GM12878 (cell line): ENCODE measurements at regions not wholly inside any gene's neighbourhood (a gene's known extent, or its start where the extent isn't known, plus 50 kb on each side); places are given as distances from the start of the nearest gene placed in this dataset.

Experiments used
- EZH2 ChIP-seq: IDR thresholded peaks from 2 replicates; pipeline ENCODE4 v1.6.1; 2012; ENCODE audit warnings: low read depth, mild to moderate bottlenecking, control low read depth, inconsistent platforms, low read length, borderline replicate concordance; ENCODE audit not compliant: control insufficient read depth
- MYC ChIP-seq: IDR thresholded peaks from 2 replicates; pipeline ENCODE4 v1.6.1; 2011; ENCODE audit warnings: mild to moderate bottlenecking, low read length, moderate library complexity, inconsistent platforms; ENCODE audit not compliant: insufficient read depth, insufficient replicate concordance, insufficient read length, severe bottlenecking
- SP1 ChIP-seq: IDR thresholded peaks from one replicate; pipeline ENCODE4 v1.6.1; 2011; ENCODE audit warnings: low read depth, low read length
- SUZ12 ChIP-seq: fragments of 200-600 bp; sonication (generic); IDR thresholded peaks from one replicate; pipeline ENCODE4 v1.6.1; 2018; ENCODE audit warnings: antibody characterized with exemption, mild to moderate bottlenecking; ENCODE audit not compliant: unreplicated experiment
- TCF7 ChIP-seq: IDR thresholded peaks from 2 replicates; pipeline ENCODE4 v1.6.1; 2014; ENCODE audit warnings: antibody characterized with exemption, borderline replicate concordance
- TF ChIP-seq, protein P1 (sequence below), 3 experiments: IDR thresholded peaks in 2 of 3; conservative IDR thresholded peaks in 1 of 3; 2 replicates each; pipeline ENCODE4 v1.5.1; 2011; ENCODE audit warnings: low read depth in 3 of 3, low read length in 3 of 3, mild to moderate bottlenecking in 3 of 3, control low read depth in 2 of 3, moderate library complexity in 2 of 3, inconsistent platforms in 1 of 3, mixed read lengths in 1 of 3; ENCODE audit not compliant: control insufficient read depth in 2 of 3, insufficient read depth in 1 of 3; ENCODE audit errors: extremely low read depth in 1 of 3
- TF ChIP-seq, protein P2 (sequence below): IDR thresholded peaks from 2 replicates; pipeline ENCODE4 v1.6.1; 2012; ENCODE audit warnings: mild to moderate bottlenecking, low read depth, low read length

DNA sequence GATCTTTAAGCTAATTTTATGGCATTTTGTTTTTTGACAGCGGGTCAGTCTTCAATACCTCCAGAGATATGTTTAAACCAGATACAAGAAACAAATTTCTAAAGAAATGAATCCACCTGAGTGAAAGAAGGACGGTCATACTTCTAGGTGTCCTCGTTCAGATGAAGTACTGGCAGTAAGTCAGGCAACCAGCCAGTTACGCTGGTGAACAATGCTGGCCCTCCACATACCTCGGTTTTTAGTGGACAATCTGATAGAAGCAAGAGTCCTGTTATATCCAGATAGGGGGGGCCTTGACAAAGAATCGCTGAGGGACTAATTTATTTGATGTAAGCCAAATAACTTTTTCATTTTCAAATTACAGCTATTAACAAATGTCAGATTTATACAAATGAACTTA is 266.4 kb upstream of the KLF14 start:
- no peak for TF ChIP-seq TCF7
- TF ChIP-seq, protein P1, sequence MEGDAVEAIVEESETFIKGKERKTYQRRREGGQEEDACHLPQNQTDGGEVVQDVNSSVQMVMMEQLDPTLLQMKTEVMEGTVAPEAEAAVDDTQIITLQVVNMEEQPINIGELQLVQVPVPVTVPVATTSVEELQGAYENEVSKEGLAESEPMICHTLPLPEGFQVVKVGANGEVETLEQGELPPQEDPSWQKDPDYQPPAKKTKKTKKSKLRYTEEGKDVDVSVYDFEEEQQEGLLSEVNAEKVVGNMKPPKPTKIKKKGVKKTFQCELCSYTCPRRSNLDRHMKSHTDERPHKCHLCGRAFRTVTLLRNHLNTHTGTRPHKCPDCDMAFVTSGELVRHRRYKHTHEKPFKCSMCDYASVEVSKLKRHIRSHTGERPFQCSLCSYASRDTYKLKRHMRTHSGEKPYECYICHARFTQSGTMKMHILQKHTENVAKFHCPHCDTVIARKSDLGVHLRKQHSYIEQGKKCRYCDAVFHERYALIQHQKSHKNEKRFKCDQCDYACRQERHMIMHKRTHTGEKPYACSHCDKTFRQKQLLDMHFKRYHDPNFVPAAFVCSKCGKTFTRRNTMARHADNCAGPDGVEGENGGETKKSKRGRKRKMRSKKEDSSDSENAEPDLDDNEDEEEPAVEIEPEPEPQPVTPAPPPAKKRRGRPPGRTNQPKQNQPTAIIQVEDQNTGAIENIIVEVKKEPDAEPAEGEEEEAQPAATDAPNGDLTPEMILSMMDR (IDR thresholded peaks at IDR 0.05 in 2 of 3, conservative IDR thresholded peaks at IDR 0.05 in 1 of 3; ENCODE audit: control insufficient read depth in 2 of 3, extremely low read depth in 1 of 3, insufficient read depth in 1 of 3, low read depth in 3 of 3, low read length in 3 of 3) = no peak
- TF ChIP-seq SP1 = no peak
- TF ChIP-seq EZH2 = no peak
- TF ChIP-seq SUZ12 = no peak
- no peak for TF ChIP-seq MYC
- TF ChIP-seq, protein P2, sequence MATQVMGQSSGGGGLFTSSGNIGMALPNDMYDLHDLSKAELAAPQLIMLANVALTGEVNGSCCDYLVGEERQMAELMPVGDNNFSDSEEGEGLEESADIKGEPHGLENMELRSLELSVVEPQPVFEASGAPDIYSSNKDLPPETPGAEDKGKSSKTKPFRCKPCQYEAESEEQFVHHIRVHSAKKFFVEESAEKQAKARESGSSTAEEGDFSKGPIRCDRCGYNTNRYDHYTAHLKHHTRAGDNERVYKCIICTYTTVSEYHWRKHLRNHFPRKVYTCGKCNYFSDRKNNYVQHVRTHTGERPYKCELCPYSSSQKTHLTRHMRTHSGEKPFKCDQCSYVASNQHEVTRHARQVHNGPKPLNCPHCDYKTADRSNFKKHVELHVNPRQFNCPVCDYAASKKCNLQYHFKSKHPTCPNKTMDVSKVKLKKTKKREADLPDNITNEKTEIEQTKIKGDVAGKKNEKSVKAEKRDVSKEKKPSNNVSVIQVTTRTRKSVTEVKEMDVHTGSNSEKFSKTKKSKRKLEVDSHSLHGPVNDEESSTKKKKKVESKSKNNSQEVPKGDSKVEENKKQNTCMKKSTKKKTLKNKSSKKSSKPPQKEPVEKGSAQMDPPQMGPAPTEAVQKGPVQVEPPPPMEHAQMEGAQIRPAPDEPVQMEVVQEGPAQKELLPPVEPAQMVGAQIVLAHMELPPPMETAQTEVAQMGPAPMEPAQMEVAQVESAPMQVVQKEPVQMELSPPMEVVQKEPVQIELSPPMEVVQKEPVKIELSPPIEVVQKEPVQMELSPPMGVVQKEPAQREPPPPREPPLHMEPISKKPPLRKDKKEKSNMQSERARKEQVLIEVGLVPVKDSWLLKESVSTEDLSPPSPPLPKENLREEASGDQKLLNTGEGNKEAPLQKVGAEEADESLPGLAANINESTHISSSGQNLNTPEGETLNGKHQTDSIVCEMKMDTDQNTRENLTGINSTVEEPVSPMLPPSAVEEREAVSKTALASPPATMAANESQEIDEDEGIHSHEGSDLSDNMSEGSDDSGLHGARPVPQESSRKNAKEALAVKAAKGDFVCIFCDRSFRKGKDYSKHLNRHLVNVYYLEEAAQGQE = no peak
